WTC11 (cell line): ENCODE measurements at regions not wholly inside any gene's neighbourhood (a gene's known extent, or its start where the extent isn't known, plus 50 kb on each side); places are given as distances from the start of the nearest gene placed in this dataset.

Experiments used
- ATAC-seq: fragments of 200-7000 bp; cut with Tn5 transposase; 2 replicates; pipeline ENCODE4 v1.10.0; 2021; ENCODE audit warnings: mild to moderate bottlenecking, moderate library complexity
- CTCF ChIA-PET: fragments of 300-600 bp; sonication (Branson Sonifier 250); formaldehyde crosslinking; loops from one replicate; lab custom pipeline; 2021; ENCODE audit warnings: antibody characterized with exemption; lab: Charles Lee
- POLR2A ChIA-PET: fragments of 350-600 bp; sonication (Branson Sonifier 250); formaldehyde crosslinking; loops from one replicate; lab custom pipeline; 2021; ENCODE audit warnings: antibody characterized with exemption; lab: Charles Lee
- DNase-seq: peaks from one replicate; pipeline ENCODE4 v3.0.0; 2021; ENCODE audit warnings: low spot score
- H3K27ac Mint-ChIP-seq: 2 replicates; pipeline ENCODE4 v1.8.0; 2021; ENCODE audit warnings: mixed read lengths
- H3K27me3 Mint-ChIP-seq: 2 replicates; pipeline ENCODE4 v1.8.0; 2021; ENCODE audit warnings: low read depth, mild to moderate bottlenecking, moderate library complexity, mixed read lengths
- H3K36me3 Mint-ChIP-seq: 2 replicates; pipeline ENCODE4 v1.8.0; 2021; ENCODE audit warnings: mixed read lengths
- H3K4me1 Mint-ChIP-seq: 2 replicates; pipeline ENCODE4 v1.8.0; 2022; ENCODE audit warnings: mixed read lengths
- H3K4me3 Mint-ChIP-seq: 2 replicates; pipeline ENCODE4 v1.8.0; 2021; ENCODE audit warnings: mild to moderate bottlenecking, moderate library complexity, mixed read lengths
- H3K9me3 Mint-ChIP-seq: 2 replicates; pipeline ENCODE4 v1.8.0; 2021; ENCODE audit warnings: mixed read lengths
- ATF3 ChIP-seq: sonication (generic); formaldehyde crosslinking; conservative IDR thresholded peaks from 2 replicates; pipeline ENCODE4 v1.8.1; 2022; ENCODE audit warnings: mild to moderate bottlenecking, missing genetic modification reagents
- CREM ChIP-seq: sonication (generic); formaldehyde crosslinking; IDR thresholded peaks from 2 replicates; pipeline ENCODE4 v1.8.1; 2022; ENCODE audit warnings: mild to moderate bottlenecking, missing genetic modification reagents, moderate library complexity
- E2F1 ChIP-seq: sonication (generic); formaldehyde crosslinking; IDR thresholded peaks from 2 replicates; pipeline ENCODE4 v1.8.0; 2022; ENCODE audit warnings: mild to moderate bottlenecking, missing genetic modification reagents
- E2F5 ChIP-seq: sonication (generic); formaldehyde crosslinking; IDR thresholded peaks from 2 replicates; pipeline ENCODE4 v1.8.1; 2022; ENCODE audit warnings: mild to moderate bottlenecking, moderate library complexity, missing genetic modification reagents
- ESRRA ChIP-seq: sonication (generic); formaldehyde crosslinking; IDR thresholded peaks from 2 replicates; pipeline ENCODE4 v1.8.1; 2022; ENCODE audit warnings: mild to moderate bottlenecking, missing genetic modification reagents, borderline replicate concordance
- FOXP1 ChIP-seq: sonication (generic); formaldehyde crosslinking; IDR thresholded peaks from 2 replicates; pipeline ENCODE4 v1.8.0; 2022; ENCODE audit warnings: missing genetic modification reagents, mild to moderate bottlenecking, moderate library complexity, borderline replicate concordance
- HMGA2 ChIP-seq: fragments of 250-450 bp; sonication (Bioruptor Pico); IDR thresholded peaks from 2 replicates; pipeline ENCODE4 v1.4.0; 2021; ENCODE audit warnings: mild to moderate bottlenecking, moderate library complexity
- NR1H2 ChIP-seq: sonication (generic); formaldehyde crosslinking; IDR thresholded peaks from 2 replicates; pipeline ENCODE4 v1.9.0; 2021; ENCODE audit warnings: mild to moderate bottlenecking, moderate library complexity, missing genetic modification reagents
- OVOL2 ChIP-seq: fragments of 250-450 bp; sonication (Bioruptor Pico); IDR thresholded peaks from 2 replicates; pipeline ENCODE4 v1.9.0; 2021; ENCODE audit warnings: mild to moderate bottlenecking, borderline replicate concordance
- PRDM15 ChIP-seq: sonication (generic); formaldehyde crosslinking; IDR thresholded peaks from 2 replicates; pipeline ENCODE4 v1.8.0; 2022; ENCODE audit warnings: missing genetic modification reagents
- RORB ChIP-seq: fragments of 250-450 bp; sonication (Bioruptor Pico); IDR thresholded peaks from 2 replicates; pipeline ENCODE4 v1.9.0; 2021; ENCODE audit warnings: mild to moderate bottlenecking
- SP1 ChIP-seq: sonication (generic); formaldehyde crosslinking; conservative IDR thresholded peaks from 2 replicates; pipeline ENCODE4 v1.8.1; 2022; ENCODE audit warnings: missing genetic modification reagents
- TP53 ChIP-seq: sonication (generic); formaldehyde crosslinking; IDR thresholded peaks from 2 replicates; pipeline ENCODE4 v1.8.1; 2023; ENCODE audit warnings: mild to moderate bottlenecking, missing genetic modification reagents
- ZNF121 ChIP-seq: sonication (generic); formaldehyde crosslinking; IDR thresholded peaks from 2 replicates; pipeline ENCODE4 v1.8.0; 2023; ENCODE audit warnings: missing genetic modification reagents
- ZNF416 ChIP-seq: fragments of 250-450 bp; sonication (Bioruptor Pico); IDR thresholded peaks from 2 replicates; pipeline ENCODE4 v1.9.0; 2021; ENCODE audit warnings: mild to moderate bottlenecking, inconsistent platforms
- ZNF671 ChIP-seq: fragments of 250-450 bp; sonication (Bioruptor Pico); IDR thresholded peaks from 2 replicates; pipeline ENCODE4 v1.8.0; 2021; ENCODE audit warnings: mild to moderate bottlenecking
- ZSCAN18 ChIP-seq: fragments of 250-450 bp; sonication (Bioruptor Pico); IDR thresholded peaks from 2 replicates; pipeline ENCODE4 v2.1.2; 2022; ENCODE audit warnings: mild to moderate bottlenecking, moderate library complexity

- TF ChIP-seq NR1H2 (CRISPR knock-in tag) (no peak), E2F1 (no peak), HMGA2 (CRISPR knock-in tag) (no peak)
These were observed 132.5 kb upstream of the G2E3 start (continued) for GRCh38 chr14:30426463-30426862.

GRCh38 chr14:30427401-30427800, 131.6 kb upstream of the G2E3 start:
- Mint-ChIP-seq H3K27ac (no peak overlapping the region), H3K36me3 (no peaks in the 10 kb centered on the region), H3K4me1 (peaks cover under 1% of the 10 kb centered on the region), H3K27me3 (no peaks in the 10 kb centered on the region), H3K9me3 (0 out of 2 replicates have a peak, but pooled peaks cover 8% of the 10 kb centered on the region), H3K4me3 (no peak overlapping the region)
- ChIA-PET CTCF (no interaction called here), POLR2A (no interaction called here)
- DNase-seq (no peak), ATAC-seq (no peak)
- no peak for TF ChIP-seq ZNF671

- H3K27me3 Mint-ChIP-seq = no peaks in the 10 kb centered on the region
- H3K27ac Mint-ChIP-seq = no peak overlapping the region
- POLR2A ChIA-PET = no interaction called here
- 0 out of 2 replicates have a peak, but pooled peaks cover 8% of the 10 kb centered on the region for H3K9me3 Mint-ChIP-seq
- H3K4me3 Mint-ChIP-seq = no peak overlapping the region
- CTCF ChIA-PET = no interaction called here
- ATAC-seq (no peak), DNase-seq (no peak)
- TF ChIP-seq RORB (CRISPR knock-in tag) = no peak
- TF ChIP-seq ZNF416 (CRISPR knock-in tag) = no peak
- TF ChIP-seq OVOL2 (CRISPR knock-in tag) = no peak
- no peak for TF ChIP-seq TP53 (CRISPR knock-in tag)
- no peak for TF ChIP-seq FOXP1
- no peak for TF ChIP-seq PRDM15 (CRISPR knock-in tag)
- no peak for TF ChIP-seq SP1 (CRISPR knock-in tag)
- no peak for TF ChIP-seq E2F5
- H3K36me3 Mint-ChIP-seq = no peaks in the 10 kb centered on the region
- H3K4me1 Mint-ChIP-seq = peaks cover 2% of the 10 kb centered on the region; the same call in 1 of the 2 replicates
These were observed 131.1 kb upstream of the G2E3 start for GRCh38 chr14:30427846-30428245.

GRCh38 chr14:30431552-30431951, 127.4 kb upstream of the G2E3 start:
- H3K36me3 Mint-ChIP-seq = no peaks in the 10 kb centered on the region

GRCh38 chr14:30440961-30441360, 118.0 kb upstream of the G2E3 start:
- DNase-seq = no peak
- Mint-ChIP-seq H3K4me1 (peaks cover 13% of the 10 kb centered on the region), H3K9me3 (no peaks in the 10 kb centered on the region), H3K36me3 (no peaks in the 10 kb centered on the region), H3K4me3 (no peak overlapping the region), H3K27ac (no peak overlapping the region), H3K27me3 (no peaks in the 10 kb centered on the region)
- TF ChIP-seq ATF3 (CRISPR knock-in tag) (no peak), ESRRA (CRISPR knock-in tag) (no peak), ZNF121 (CRISPR knock-in tag) (no peak), CREM (no peak), ZSCAN18 (CRISPR knock-in tag) (no peak)
- ATAC-seq = no peak
- POLR2A ChIA-PET = no interaction called here
- CTCF ChIA-PET = interaction anchor here (1.2 to 3.8 kb wide), 2 partner anchors 157 to 170 kb away, joined by 4 to 38 read pairs; no protein-coding TSS in a partner anchor

More at GRCh38 chr14:30431552-30431951, 127.4 kb upstream of the G2E3 start:
- Mint-ChIP-seq H3K27ac (no peak overlapping the region), H3K27me3 (no peaks in the 10 kb centered on the region), H3K9me3 (0 out of 2 replicates have a peak, but pooled peaks cover 8% of the 10 kb centered on the region), H3K4me1 (peaks cover 18% of the 10 kb centered on the region), H3K4me3 (no peak overlapping the region)
- TF ChIP-seq HMGA2 (CRISPR knock-in tag) = peak; percentile 98
- TF ChIP-seq ZNF671 = no peak
- CTCF ChIA-PET = interaction anchor here (1.0 kb wide), 1 partner anchor 57 kb away, joined by 3 read pairs; no protein-coding TSS in a partner anchor
- POLR2A ChIA-PET = no interaction called here
- no peak for DNase-seq
- ATAC-seq = no peak
